ENCODE measurements at regions not wholly inside any gene's neighbourhood (a gene's known extent, or its start where the extent isn't known, plus 50 kb on each side); places are given as distances from the start of the nearest gene placed in this dataset.

- TF ChIP-seq, protein P1, sequence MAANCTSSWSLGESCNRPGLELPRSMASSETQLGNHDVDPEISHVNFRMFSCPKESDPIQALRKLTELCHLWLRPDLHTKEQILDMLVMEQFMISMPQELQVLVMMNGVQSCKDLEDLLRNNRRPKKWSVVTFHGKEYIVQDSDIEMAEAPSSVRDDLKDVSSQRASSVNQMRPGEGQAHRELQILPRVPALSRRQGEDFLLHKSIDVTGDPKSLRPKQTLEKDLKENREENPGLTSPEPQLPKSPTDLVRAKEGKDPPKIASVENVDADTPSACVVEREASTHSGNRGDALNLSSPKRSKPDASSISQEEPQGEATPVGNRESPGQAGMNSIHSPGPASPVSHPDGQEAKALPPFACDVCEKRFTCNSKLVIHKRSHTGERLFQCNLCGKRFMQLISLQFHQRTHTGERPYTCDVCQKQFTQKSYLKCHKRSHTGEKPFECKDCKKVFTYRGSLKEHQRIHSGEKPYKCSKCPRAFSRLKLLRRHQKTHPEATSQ (tag by site-specific recombination; IDR thresholded peaks at IDR 0.05) = no peak
- TF ChIP-seq ZNF394 (tag by site-specific recombination; IDR thresholded peaks at IDR 0.05; ENCODE audit: borderline replicate concordance) = no peak
- TF ChIP-seq ZNF621 (tag by site-specific recombination; IDR thresholded peaks at IDR 0.05) = no peak
- TF ChIP-seq YY2 (tag by site-specific recombination; IDR thresholded peaks at IDR 0.05) = no peak
Measured at GRCh38 chr13:83229574-83230305, 652.5 kb downstream of the SLITRK1 start (continued).

DNA sequence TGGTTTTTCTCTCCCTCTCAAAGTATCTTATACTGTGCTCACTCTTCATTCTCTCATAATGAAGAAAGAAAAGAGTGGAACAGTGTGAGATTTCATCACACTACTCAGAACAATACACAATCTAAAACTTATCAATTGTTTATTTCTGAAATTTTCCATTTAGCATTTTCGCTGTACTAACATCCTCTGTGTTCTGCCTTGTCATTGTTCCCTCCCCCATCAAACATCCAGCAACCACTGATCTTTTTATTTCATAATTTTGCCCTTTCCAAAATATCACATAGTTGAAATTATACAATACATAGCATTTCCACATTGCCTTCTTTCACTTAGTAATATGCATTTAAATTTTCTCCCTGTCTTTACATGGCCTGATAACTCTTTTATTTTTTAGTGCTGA lies 658.7 kb downstream of the SLITRK1 start:
- CTCF ChIA-PET = no interaction called here
- Histone ChIP-seq H3K9me3 (ENCODE audit: control insufficient read depth, insufficient read depth, low read depth, low read length) (no peaks in the 10 kb centered on the region), H3K36me3 (ENCODE audit: control insufficient read depth in 2 of 2, insufficient read depth in 1 of 2, low read length in 2 of 2) (no peaks in the 10 kb centered on the region), H3K4me1 (ENCODE audit: control insufficient read depth, insufficient read depth, low read length) (no peaks in the 10 kb centered on the region), H3K4me3 (ENCODE audit: low read depth, low read length) (no peak overlapping the region), H3K27ac (ENCODE audit: extremely low read depth, low read depth, low read length) (no peak overlapping the region)
- no peak for TF ChIP-seq ZNF513 (tag by site-specific recombination; IDR thresholded peaks at IDR 0.05)
- TF ChIP-seq ZNF521 (tag by site-specific recombination; IDR thresholded peaks at IDR 0.05) = no peak
- no peak for TF ChIP-seq ZNF423 (tag by site-specific recombination; IDR thresholded peaks at IDR 0.05)
- no peak for TF ChIP-seq ZNF324 (tag by site-specific recombination; IDR thresholded peaks at IDR 0.05)
- no peak for TF ChIP-seq ZNF707 (tag by site-specific recombination; IDR thresholded peaks at IDR 0.05)
- TF ChIP-seq ZNF776 (tag by site-specific recombination; IDR thresholded peaks at IDR 0.05; ENCODE audit: borderline replicate concordance) = no peak
- no peak for TF ChIP-seq ZNF830 (tag by site-specific recombination; IDR thresholded peaks at IDR 0.05; ENCODE audit: low read depth)
- TF ChIP-seq ZNF514 (tag by site-specific recombination; IDR thresholded peaks at IDR 0.05) = no peak
- TF ChIP-seq KLF10 (tag by site-specific recombination; IDR thresholded peaks at IDR 0.05) = no peak
- POLR2A ChIA-PET = no interaction called here

DNA sequence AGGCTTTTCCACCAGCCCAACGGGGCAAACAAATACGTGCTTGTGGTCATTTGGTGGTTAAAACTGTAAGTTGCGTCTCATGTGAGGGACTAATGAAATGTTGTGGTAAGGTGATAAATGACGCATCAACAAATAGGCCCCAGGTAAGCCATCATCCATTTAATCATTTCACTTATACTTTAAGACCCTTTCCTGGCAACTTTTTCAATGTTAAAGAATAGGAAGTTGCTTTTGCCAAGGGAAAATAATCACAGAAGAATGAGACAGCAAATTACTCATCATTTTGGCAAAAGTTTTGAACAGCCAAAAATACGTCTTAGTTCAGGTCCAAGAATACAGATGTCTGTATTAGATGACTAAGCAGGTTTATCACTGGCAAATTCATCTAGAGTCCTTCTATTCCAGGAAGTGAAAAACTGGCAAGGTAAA lies 660.4 kb downstream of the SLITRK1 start:
- ChIA-PET POLR2A (no interaction called here), CTCF (no interaction called here)
- no peak overlapping the region for H3K27ac ChIP-seq (ENCODE audit: extremely low read depth, low read depth, low read length)
- no peak overlapping the region for H3K4me3 ChIP-seq (ENCODE audit: low read depth, low read length)
- no peaks in the 10 kb centered on the region for H3K4me1 ChIP-seq (ENCODE audit: control insufficient read depth, insufficient read depth, low read length)
- no peaks in the 10 kb centered on the region for H3K36me3 ChIP-seq (ENCODE audit: control insufficient read depth in 2 of 2, insufficient read depth in 1 of 2, low read length in 2 of 2)
- TF ChIP-seq ZNF580 (tag by site-specific recombination; IDR thresholded peaks at IDR 0.05) (no peak), ZNF132 (tag by site-specific recombination; IDR thresholded peaks at IDR 0.05; ENCODE audit: borderline replicate concordance) (no peak), ZNF544 (tag by site-specific recombination; IDR thresholded peaks at IDR 0.05) (no peak), SCRT2 (tag by site-specific recombination; IDR thresholded peaks at IDR 0.05) (no peak), ZNF416 (tag by site-specific recombination; IDR thresholded peaks at IDR 0.05) (no peak)
- TF ChIP-seq, protein P2, sequence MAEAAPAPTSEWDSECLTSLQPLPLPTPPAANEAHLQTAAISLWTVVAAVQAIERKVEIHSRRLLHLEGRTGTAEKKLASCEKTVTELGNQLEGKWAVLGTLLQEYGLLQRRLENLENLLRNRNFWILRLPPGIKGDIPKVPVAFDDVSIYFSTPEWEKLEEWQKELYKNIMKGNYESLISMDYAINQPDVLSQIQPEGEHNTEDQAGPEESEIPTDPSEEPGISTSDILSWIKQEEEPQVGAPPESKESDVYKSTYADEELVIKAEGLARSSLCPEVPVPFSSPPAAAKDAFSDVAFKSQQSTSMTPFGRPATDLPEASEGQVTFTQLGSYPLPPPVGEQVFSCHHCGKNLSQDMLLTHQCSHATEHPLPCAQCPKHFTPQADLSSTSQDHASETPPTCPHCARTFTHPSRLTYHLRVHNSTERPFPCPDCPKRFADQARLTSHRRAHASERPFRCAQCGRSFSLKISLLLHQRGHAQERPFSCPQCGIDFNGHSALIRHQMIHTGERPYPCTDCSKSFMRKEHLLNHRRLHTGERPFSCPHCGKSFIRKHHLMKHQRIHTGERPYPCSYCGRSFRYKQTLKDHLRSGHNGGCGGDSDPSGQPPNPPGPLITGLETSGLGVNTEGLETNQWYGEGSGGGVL (tag by site-specific recombination; IDR thresholded peaks at IDR 0.05) = no peak
- TF ChIP-seq, protein P3, sequence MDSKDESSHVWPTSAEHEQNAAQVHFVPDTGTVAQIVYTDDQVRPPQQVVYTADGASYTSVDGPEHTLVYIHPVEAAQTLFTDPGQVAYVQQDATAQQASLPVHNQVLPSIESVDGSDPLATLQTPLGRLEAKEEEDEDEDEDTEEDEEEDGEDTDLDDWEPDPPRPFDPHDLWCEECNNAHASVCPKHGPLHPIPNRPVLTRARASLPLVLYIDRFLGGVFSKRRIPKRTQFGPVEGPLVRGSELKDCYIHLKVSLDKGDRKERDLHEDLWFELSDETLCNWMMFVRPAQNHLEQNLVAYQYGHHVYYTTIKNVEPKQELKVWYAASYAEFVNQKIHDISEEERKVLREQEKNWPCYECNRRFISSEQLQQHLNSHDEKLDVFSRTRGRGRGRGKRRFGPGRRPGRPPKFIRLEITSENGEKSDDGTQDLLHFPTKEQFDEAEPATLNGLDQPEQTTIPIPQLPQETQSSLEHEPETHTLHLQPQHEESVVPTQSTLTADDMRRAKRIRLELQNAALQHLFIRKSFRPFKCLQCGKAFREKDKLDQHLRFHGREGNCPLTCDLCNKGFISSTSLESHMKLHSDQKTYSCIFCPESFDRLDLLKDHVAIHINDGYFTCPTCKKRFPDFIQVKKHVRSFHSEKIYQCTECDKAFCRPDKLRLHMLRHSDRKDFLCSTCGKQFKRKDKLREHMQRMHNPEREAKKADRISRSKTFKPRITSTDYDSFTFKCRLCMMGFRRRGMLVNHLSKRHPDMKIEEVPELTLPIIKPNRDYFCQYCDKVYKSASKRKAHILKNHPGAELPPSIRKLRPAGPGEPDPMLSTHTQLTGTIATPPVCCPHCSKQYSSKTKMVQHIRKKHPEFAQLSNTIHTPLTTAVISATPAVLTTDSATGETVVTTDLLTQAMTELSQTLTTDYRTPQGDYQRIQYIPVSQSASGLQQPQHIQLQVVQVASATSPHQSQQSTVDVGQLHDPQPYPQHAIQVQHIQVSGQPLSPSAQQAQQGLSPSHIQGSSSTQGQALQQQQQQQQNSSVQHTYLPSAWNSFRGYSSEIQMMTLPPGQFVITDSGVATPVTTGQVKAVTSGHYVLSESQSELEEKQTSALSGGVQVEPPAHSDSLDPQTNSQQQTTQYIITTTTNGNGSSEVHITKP (tag by site-specific recombination; IDR thresholded peaks at IDR 0.05) = no peak
- TF ChIP-seq, protein P4, sequence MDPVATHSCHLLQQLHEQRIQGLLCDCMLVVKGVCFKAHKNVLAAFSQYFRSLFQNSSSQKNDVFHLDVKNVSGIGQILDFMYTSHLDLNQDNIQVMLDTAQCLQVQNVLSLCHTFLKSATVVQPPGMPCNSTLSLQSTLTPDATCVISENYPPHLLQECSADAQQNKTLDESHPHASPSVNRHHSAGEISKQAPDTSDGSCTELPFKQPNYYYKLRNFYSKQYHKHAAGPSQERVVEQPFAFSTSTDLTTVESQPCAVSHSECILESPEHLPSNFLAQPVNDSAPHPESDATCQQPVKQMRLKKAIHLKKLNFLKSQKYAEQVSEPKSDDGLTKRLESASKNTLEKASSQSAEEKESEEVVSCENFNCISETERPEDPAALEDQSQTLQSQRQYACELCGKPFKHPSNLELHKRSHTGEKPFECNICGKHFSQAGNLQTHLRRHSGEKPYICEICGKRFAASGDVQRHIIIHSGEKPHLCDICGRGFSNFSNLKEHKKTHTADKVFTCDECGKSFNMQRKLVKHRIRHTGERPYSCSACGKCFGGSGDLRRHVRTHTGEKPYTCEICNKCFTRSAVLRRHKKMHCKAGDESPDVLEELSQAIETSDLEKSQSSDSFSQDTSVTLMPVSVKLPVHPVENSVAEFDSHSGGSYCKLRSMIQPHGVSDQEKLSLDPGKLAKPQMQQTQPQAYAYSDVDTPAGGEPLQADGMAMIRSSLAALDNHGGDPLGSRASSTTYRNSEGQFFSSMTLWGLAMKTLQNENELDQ (tag by site-specific recombination; IDR thresholded peaks at IDR 0.05; ENCODE audit: low read depth) = no peak
- no peaks in the 10 kb centered on the region for H3K9me3 ChIP-seq (ENCODE audit: control insufficient read depth, insufficient read depth, low read depth, low read length)
